ENCODE measurements at regions not wholly inside any gene's neighbourhood (a gene's known extent, or its start where the extent isn't known, plus 50 kb on each side); places are given as distances from the start of the nearest gene placed in this dataset.

DNA sequence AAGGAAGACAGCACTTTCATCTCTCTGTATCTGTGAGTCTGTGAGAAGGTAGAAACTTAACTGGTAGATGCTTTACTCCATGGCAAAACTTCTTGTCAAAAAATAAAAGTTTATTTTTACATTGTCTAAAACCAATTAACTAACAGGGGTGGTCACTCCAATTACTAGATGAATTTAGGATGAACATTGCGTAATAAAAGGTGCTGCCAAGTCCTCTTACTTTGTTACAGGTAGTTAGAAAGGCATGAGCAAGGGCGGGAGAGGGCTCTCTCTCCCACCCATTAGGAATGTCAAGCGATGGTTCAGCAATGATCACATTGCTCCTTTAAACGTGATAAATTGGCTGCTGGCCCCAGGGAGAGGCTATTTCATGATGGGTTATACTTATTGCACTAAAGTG is 512.3 kb downstream of the SLITRK5 start:
- TF ChIP-seq ZNF232 (CRISPR knock-in tag; IDR thresholded peaks at IDR 0.05), result no peak
- TF ChIP-seq SMAD3 (CRISPR knock-in tag; IDR thresholded peaks at IDR 0.05; ENCODE audit: borderline replicate concordance), result no peak
- no peak for TF ChIP-seq CREB1 (CRISPR knock-in tag; IDR thresholded peaks at IDR 0.05)
